Smooth muscle cell (in vitro differentiated cells): ENCODE measurements at regions not wholly inside any gene's neighbourhood (a gene's known extent, or its start where the extent isn't known, plus 50 kb on each side); places are given as distances from the start of the nearest gene placed in this dataset.

ENCODE experiments used
- DNase-seq: peaks from one replicate; lab custom pipeline; 2025; ENCODE audit not compliant: unreplicated experiment; lab: John Stamatoyannopoulos, UW
- H2AFZ ChIP-seq: fragments of 200-600 bp; sonication (generic); 2 replicates; pipeline ENCODE4 v1.6.0; 2016; ENCODE audit warnings: antibody characterized with exemption, low read depth, mild to moderate bottlenecking
- H3F3A ChIP-seq: fragments of 200-600 bp; sonication (generic); 2 replicates; pipeline ENCODE4 v1.6.0; 2017; ENCODE audit warnings: antibody characterized with exemption, low read depth
- H3K27ac ChIP-seq: fragments of 200-600 bp; sonication (generic); 2 replicates; pipeline ENCODE4 v1.5.1; 2016; ENCODE audit warnings: low read depth, mild to moderate bottlenecking
- H3K27me3 ChIP-seq: fragments of 200-600 bp; sonication (generic); 2 replicates; pipeline ENCODE4 v1.6.1; 2016; ENCODE audit warnings: low read depth, mild to moderate bottlenecking
- H3K36me3 ChIP-seq: fragments of 200-600 bp; sonication (generic); 2 replicates; pipeline ENCODE4 v1.5.1; 2016; ENCODE audit warnings: low read depth
- H3K4me1 ChIP-seq: fragments of 200-600 bp; sonication (generic); 2 replicates; pipeline ENCODE4 v1.5.1; 2016; ENCODE audit warnings: low read depth
- H3K4me2 ChIP-seq: fragments of 200-600 bp; sonication (generic); 2 replicates; pipeline ENCODE4 v1.6.0; 2016; ENCODE audit warnings: mild to moderate bottlenecking
- H3K4me3 ChIP-seq: fragments of 200-600 bp; sonication (generic); 2 replicates; pipeline ENCODE4 v1.5.1; 2016; ENCODE audit warnings: mild to moderate bottlenecking
- H3K79me2 ChIP-seq: fragments of 200-600 bp; sonication (generic); 2 replicates; pipeline ENCODE4 v1.6.0; 2016; ENCODE audit warnings: low read depth, mild to moderate bottlenecking
- H3K9ac ChIP-seq: fragments of 200-600 bp; sonication (generic); 2 replicates; pipeline ENCODE4 v1.6.0; 2016; ENCODE audit warnings: low read depth
- H3K9me3 ChIP-seq: fragments of 200-600 bp; sonication (generic); replicated peaks from 2 replicates; pipeline ENCODE4 v1.5.1; 2016; ENCODE audit warnings: low read depth
- H4K20me1 ChIP-seq: fragments of 200-600 bp; sonication (generic); 2 replicates; pipeline ENCODE4 v1.6.0; 2016; ENCODE audit warnings: low read depth
- CTCF ChIP-seq: fragments of 200-600 bp; sonication (generic); IDR thresholded peaks from 2 replicates; pipeline ENCODE4 v1.5.1; 2017; ENCODE audit warnings: borderline replicate concordance, mild to moderate bottlenecking, antibody characterized with exemption; ENCODE audit not compliant: insufficient read depth, poor library complexity, severe bottlenecking
- WGBS: methylation state at CpG from one replicate; pipeline ENCODE4 v1.1.7; 2016; ENCODE audit warnings: low lambda C conversion rate; 5-methylcytosine and 5-hydroxymethylcytosine counted together

GRCh38 chr9:134234687-134235359, 70.5 kb upstream of the RNU6ATAC start:
- no peak for DNase-seq
- no peak overlapping the region for H3K4me2 ChIP-seq
- H3K27me3 ChIP-seq, result no peaks in the 10 kb centered on the region
- no peak overlapping the region for H3K4me3 ChIP-seq
- H3K4me1 ChIP-seq, result no peaks in the 10 kb centered on the region
- H3K9ac ChIP-seq, result no peak overlapping the region
- H3K36me3 ChIP-seq, result no peaks in the 10 kb centered on the region
- WGBS, result 85% methylated on average over 21 of the region's 21 CpGs
- H3K9me3 ChIP-seq, result no peaks in the 10 kb centered on the region
- no peak for TF ChIP-seq CTCF
- H3F3A ChIP-seq, result no peaks in the 10 kb centered on the region
- H3K79me2 ChIP-seq, result no peaks in the 10 kb centered on the region
- H2AFZ ChIP-seq, result no peak overlapping the region
- no peaks in the 10 kb centered on the region for H4K20me1 ChIP-seq
- H3K27ac ChIP-seq, result no peak overlapping the region

- Histone ChIP-seq H2AFZ (no peak overlapping the region), H3K4me1 (no peaks in the 10 kb centered on the region), H3K9me3 (no peaks in the 10 kb centered on the region), H3K79me2 (no peaks in the 10 kb centered on the region), H3K27me3 (no peaks in the 10 kb centered on the region), H3K9ac (no peak overlapping the region), H3K4me3 (no peak overlapping the region), H3K4me2 (no peak overlapping the region), H3K36me3 (no peaks in the 10 kb centered on the region), H3F3A (no peaks in the 10 kb centered on the region), H3K27ac (no peak overlapping the region), H4K20me1 (no peaks in the 10 kb centered on the region)
- no peak for TF ChIP-seq CTCF
- 88% methylated on average over 10 of the region's 16 CpGs for WGBS
- no peak for DNase-seq
Observed at GRCh38 chr9:134235366-134235765, 71.0 kb upstream of the RNU6ATAC start.

GRCh38 chr9:134236001-134236421, 71.6 kb upstream of the RNU6ATAC start:
- Histone ChIP-seq H3K4me3 (no peak overlapping the region), H3K4me2 (no peak overlapping the region), H3K4me1 (no peaks in the 10 kb centered on the region), H2AFZ (no peak overlapping the region), H3K9ac (no peak overlapping the region), H3K27me3 (no peaks in the 10 kb centered on the region), H3K36me3 (no peaks in the 10 kb centered on the region), H3K9me3 (no peaks in the 10 kb centered on the region), H3K79me2 (no peaks in the 10 kb centered on the region), H3F3A (no peaks in the 10 kb centered on the region), H3K27ac (no peak overlapping the region), H4K20me1 (no peaks in the 10 kb centered on the region)
- WGBS, result 83% methylated on average over 6 of the region's 6 CpGs
- no peak for TF ChIP-seq CTCF
- no peak for DNase-seq
